Pons (tissue), 1 donor: ENCODE measurements at regions not wholly inside any gene's neighbourhood (a gene's known extent, or its start where the extent isn't known, plus 50 kb on each side); places are given as distances from the start of the nearest gene placed in this dataset.

Experiments
- DNase-seq: peaks from one replicate; pipeline ENCODE4 v3.0.0-alpha.2; 2016; ENCODE audit warnings: low spot score

GRCh38 chr6:91462241-91462640 is 875.4 kb upstream of the MAP3K7 start:
- no peak for DNase-seq

- DNase-seq, result no peak
These were observed 866.5 kb upstream of the MAP3K7 start for GRCh38 chr6:91453224-91453878.

- DNase-seq, result no peak
These were observed 862.7 kb upstream of the MAP3K7 start for GRCh38 chr6:91449539-91449938.

GRCh38 chr6:91447530-91448254 is 860.8 kb upstream of the MAP3K7 start:
- DNase-seq, result no peak

- no peak for DNase-seq
These were observed 860.2 kb upstream of the MAP3K7 start for GRCh38 chr6:91447081-91447480.

GRCh38 chr6:91443405-91443804 is 856.5 kb upstream of the MAP3K7 start:
- DNase-seq, result no peak

- DNase-seq, result no peak
These were observed 855.5 kb upstream of the MAP3K7 start for GRCh38 chr6:91442342-91442741.

GRCh38 chr6:91438570-91438969 is 851.7 kb upstream of the MAP3K7 start:
- no peak for DNase-seq

- DNase-seq, result no peak
These were observed 850.5 kb upstream of the MAP3K7 start for GRCh38 chr6:91437315-91437729.

GRCh38 chr6:91436448-91436847 is 849.6 kb upstream of the MAP3K7 start:
- no peak for DNase-seq

- no peak for DNase-seq
These were observed 848.8 kb upstream of the MAP3K7 start for GRCh38 chr6:91435630-91436029.

- DNase-seq, result no peak
These were observed 847.7 kb upstream of the MAP3K7 start for GRCh38 chr6:91434576-91434975.

- DNase-seq, result no peak
These were observed 847.0 kb upstream of the MAP3K7 start for GRCh38 chr6:91433660-91434534.

- no peak for DNase-seq
These were observed 842.2 kb upstream of the MAP3K7 start for GRCh38 chr6:91428953-91429560.

- no peak for DNase-seq
These were observed 841.4 kb upstream of the MAP3K7 start for GRCh38 chr6:91428296-91428695.

GRCh38 chr6:91420243-91420642 is 833.4 kb upstream of the MAP3K7 start:
- DNase-seq, result no peak

- no peak for DNase-seq
These were observed 828.2 kb upstream of the MAP3K7 start for GRCh38 chr6:91415031-91415605.

- no peak for DNase-seq
These were observed 825.7 kb upstream of the MAP3K7 start for GRCh38 chr6:91412532-91412931.

GRCh38 chr6:91407706-91408105 is 820.8 kb upstream of the MAP3K7 start:
- DNase-seq, result no peak

- no peak for DNase-seq
These were observed 806.1 kb upstream of the MAP3K7 start for GRCh38 chr6:91392951-91393350.

- DNase-seq, result no peak
These were observed 800.6 kb upstream of the MAP3K7 start for GRCh38 chr6:91387290-91388059.
